ENCODE measurements at regions not wholly inside any gene's neighbourhood (a gene's known extent, or its start where the extent isn't known, plus 50 kb on each side); places are given as distances from the start of the nearest gene placed in this dataset.

GRCh38 chr4:136540747-136541146 is 991.5 kb downstream of the PCDH18 start:
- no peak for TF ChIP-seq POLR2A (IDR thresholded peaks at IDR 0.05)
- no peak for TF ChIP-seq CTCF (IDR thresholded peaks at IDR 0.05)
